Stimulated activated CD8-positive, alpha-beta memory T cell treated with anti-CD3 and anti-CD28 coated beads, Interleukin-2, amount 100 ng/mL, for 48 hours (primary cell): ENCODE measurements at regions not wholly inside any gene's neighbourhood (a gene's known extent, or its start where the extent isn't known, plus 50 kb on each side); places are given as distances from the start of the nearest gene placed in this dataset.

Experiments
- DNase-seq, 2 donors: peaks; one replicate each; pipeline ENCODE4 v3.0.0-alpha.2; 2020; ENCODE audit warnings: low read depth in 2 of 2

- DNase-seq: no peak
Observed at GRCh38 chr7:106419455-106420182, 134.8 kb upstream of the NAMPT start.

- no peak for DNase-seq
Observed at GRCh38 chr7:106418526-106418925, 133.7 kb upstream of the NAMPT start.

- no peak for DNase-seq
Observed at GRCh38 chr7:106418094-106418493, 133.3 kb upstream of the NAMPT start.

- DNase-seq: no peak
Observed at GRCh38 chr7:106417273-106417902, 132.6 kb upstream of the NAMPT start.

- no peak for DNase-seq
Observed at GRCh38 chr7:106416430-106416829, 131.6 kb upstream of the NAMPT start.

- no peak for DNase-seq
Observed at GRCh38 chr7:106415433-106415832, 130.7 kb upstream of the NAMPT start.

- DNase-seq: no peak
Observed at GRCh38 chr7:106413446-106413845, 128.7 kb upstream of the NAMPT start.

- no peak for DNase-seq
Observed at GRCh38 chr7:106405697-106406141, 120.9 kb upstream of the NAMPT start.

GRCh38 chr7:106402898-106403297 lies 118.1 kb upstream of the NAMPT start:
- DNase-seq: no peak

GRCh38 chr7:106400923-106401322 lies 116.1 kb upstream of the NAMPT start:
- DNase-seq: no peak

- no peak for DNase-seq
Observed at GRCh38 chr7:106398786-106399185, 114.0 kb upstream of the NAMPT start.

- DNase-seq: no peak
Observed at GRCh38 chr7:106397994-106398393, 113.2 kb upstream of the NAMPT start.

- DNase-seq: no peak
Observed at GRCh38 chr7:106394526-106394925, 109.7 kb upstream of the NAMPT start.

GRCh38 chr7:106393564-106394251 lies 108.9 kb upstream of the NAMPT start:
- DNase-seq: no peak

GRCh38 chr7:106392590-106392989 lies 107.8 kb upstream of the NAMPT start:
- no peak for DNase-seq

GRCh38 chr7:106392144-106392543 lies 107.4 kb upstream of the NAMPT start:
- DNase-seq: no peak

- DNase-seq: no peak
Observed at GRCh38 chr7:106386958-106387357, 102.2 kb upstream of the NAMPT start.

GRCh38 chr7:106384373-106384772 lies 99.6 kb upstream of the NAMPT start:
- no peak for DNase-seq

GRCh38 chr7:106382929-106383328 lies 98.1 kb upstream of the NAMPT start:
- no peak for DNase-seq

GRCh38 chr7:106382129-106382528 lies 97.3 kb upstream of the NAMPT start:
- DNase-seq: no peak

- no peak for DNase-seq
Observed at GRCh38 chr7:106381252-106381651, 96.5 kb upstream of the NAMPT start.

- no peak for DNase-seq
Observed at GRCh38 chr7:106377847-106378361, 93.1 kb upstream of the NAMPT start.
